Calu3 (cell line): ENCODE measurements at regions not wholly inside any gene's neighbourhood (a gene's known extent, or its start where the extent isn't known, plus 50 kb on each side); places are given as distances from the start of the nearest gene placed in this dataset.
A peak's percentile ranks its signal among the peaks of the same experiment; 100 is the strongest.
"Not testable (repeated sequence)": the region's sequence is repeated elsewhere in the genome, so short reads cannot be mapped to it uniquely, and the experiment has no call there.

ENCODE experiments used
- BruUV-seq: library from RNA; stranded (reverse); fragments of 400-500 nt; replicated peaks from 2 replicates; lab custom pipeline; 2021; lab: Mats Ljungman, UMichigan
- CTCF ChIA-PET: fragments of 300-600 bp; sonication (Branson Sonifier 250); formaldehyde crosslinking; loops from one replicate; lab custom pipeline; 2022; ENCODE audit warnings: antibody characterized with exemption; lab: Charles Lee
- DNase-seq: peaks from one replicate; pipeline ENCODE4 v3.0.0; 2022
- H3K27ac Mint-ChIP-seq: one replicate; pipeline ENCODE4 v1.8.0; 2022; ENCODE audit warnings: mixed read lengths; ENCODE audit not compliant: unreplicated experiment
- H3K27me3 Mint-ChIP-seq: one replicate; pipeline ENCODE4 v1.8.0; 2022; ENCODE audit warnings: mixed read lengths; ENCODE audit not compliant: unreplicated experiment
- H3K36me3 Mint-ChIP-seq: one replicate; pipeline ENCODE4 v1.8.0; 2022; ENCODE audit warnings: mild to moderate bottlenecking, moderate library complexity, mixed read lengths; ENCODE audit not compliant: insufficient read depth, unreplicated experiment
- H3K4me1 Mint-ChIP-seq: one replicate; pipeline ENCODE4 v1.8.0; 2022; ENCODE audit warnings: mild to moderate bottlenecking, low read depth, mixed read lengths; ENCODE audit not compliant: unreplicated experiment
- H3K4me3 Mint-ChIP-seq: one replicate; pipeline ENCODE4 v1.8.0; 2022; ENCODE audit warnings: mild to moderate bottlenecking, low read depth, moderate library complexity, mixed read lengths; ENCODE audit not compliant: unreplicated experiment
- H3K9me3 Mint-ChIP-seq: one replicate; pipeline ENCODE4 v1.8.0; 2022; ENCODE audit warnings: low read depth, mixed read lengths; ENCODE audit not compliant: unreplicated experiment
- CTCF ChIP-seq: fragments of 200-600 bp; IDR thresholded peaks from one replicate; pipeline ENCODE4 v1.8.0; 2022; ENCODE audit warnings: antibody characterized with exemption; ENCODE audit not compliant: unreplicated experiment
- intact Hi-C: fragments of 100-400 bp; cut with micrococcal nuclease; formaldehyde crosslinking; loops from one replicate; pipeline ENCODE4 v1.10.0; 2022; ENCODE audit not compliant: unreplicated experiment

- no peaks in the 10 kb centered on the region for H3K4me1 Mint-ChIP-seq
- H3K27me3 Mint-ChIP-seq = peaks cover 7% of the 10 kb centered on the region
- peak overlapping the region; percentile 72 for H3K4me3 Mint-ChIP-seq
- H3K9me3 Mint-ChIP-seq = no peaks in the 10 kb centered on the region
- BruUV-seq = no TSS peak
- H3K27ac Mint-ChIP-seq = no peak overlapping the region
- peaks cover 6% of the 10 kb centered on the region for H3K36me3 Mint-ChIP-seq
- peak; percentile 79 for DNase-seq
- CTCF ChIA-PET = no interaction called here
- no peak for TF ChIP-seq CTCF
- intact Hi-C loops = no loop called here
Observed at GRCh38 chr15:77944002-77944867, 133.3 kb downstream of the TBC1D2B start.

- DNase-seq = no peak
- Mint-ChIP-seq H3K36me3 (peaks cover 6% of the 10 kb centered on the region), H3K4me3 (no peak overlapping the region), H3K27me3 (peaks cover 7% of the 10 kb centered on the region), H3K4me1 (no peaks in the 10 kb centered on the region), H3K9me3 (no peaks in the 10 kb centered on the region), H3K27ac (no peak overlapping the region)
- TF ChIP-seq CTCF = no peak
- BruUV-seq = no TSS peak
- CTCF ChIA-PET = no interaction called here
- intact Hi-C loops = no loop called here
Observed at GRCh38 chr15:77942611-77943211, 134.8 kb downstream of the TBC1D2B start.

GRCh38 chr15:77941090-77941827 is 136.3 kb downstream of the TBC1D2B start:
- H3K36me3 Mint-ChIP-seq = peaks cover 10% of the 10 kb centered on the region
- H3K4me1 Mint-ChIP-seq, H3K27ac Mint-ChIP-seq, H3K4me3 Mint-ChIP-seq, intact Hi-C loops, DNase-seq, BruUV-seq, CTCF ChIA-PET, H3K9me3 Mint-ChIP-seq: not testable (repeated sequence)
- peaks cover 22% of the 10 kb centered on the region for H3K27me3 Mint-ChIP-seq

- TF ChIP-seq CTCF = no peak
- no peak for DNase-seq
- H3K9me3 Mint-ChIP-seq = no peaks in the 10 kb centered on the region
- intact Hi-C loops = no loop called here
- no peak overlapping the region for H3K27ac Mint-ChIP-seq
- peaks cover 30% of the 10 kb centered on the region for H3K27me3 Mint-ChIP-seq
- BruUV-seq = no TSS peak
- CTCF ChIA-PET = no interaction called here
- no peak overlapping the region for H3K4me3 Mint-ChIP-seq
- H3K36me3 Mint-ChIP-seq = peaks cover 10% of the 10 kb centered on the region
- no peaks in the 10 kb centered on the region for H3K4me1 Mint-ChIP-seq
Observed at GRCh38 chr15:77940381-77940947, 137.0 kb downstream of the TBC1D2B start.
